HG02981 (cell line): ENCODE measurements at regions not wholly inside any gene's neighbourhood (a gene's known extent, or its start where the extent isn't known, plus 50 kb on each side); places are given as distances from the start of the nearest gene placed in this dataset.
"Not testable (repeated sequence)": the region's sequence is repeated elsewhere in the genome, so short reads cannot be mapped to it uniquely, and the experiment has no call there.

Experiments used
- ATAC-seq: cut with Tn5 transposase; IDR thresholded peaks from one replicate; pipeline ENCODE4 v1.9.1; 2021; ENCODE audit warnings: mild to moderate bottlenecking, moderate library complexity; ENCODE audit not compliant: unreplicated experiment

GRCh38 chr14:43356979-43357545 is 1150.0 kb downstream of the FSCB start:
- ATAC-seq = no peak

- no peak for ATAC-seq
Observed at GRCh38 chr14:43356382-43356781, 1150.7 kb downstream of the FSCB start.

- no peak for ATAC-seq
Observed at GRCh38 chr14:43341921-43342320, 1165.2 kb downstream of the FSCB start.

- ATAC-seq = no peak
Observed at GRCh38 chr14:43338713-43339112, 1168.4 kb downstream of the FSCB start.

- ATAC-seq = no peak
Observed at GRCh38 chr14:43336351-43336750, 1170.7 kb downstream of the FSCB start.

GRCh38 chr14:43326501-43327407 is 1180.3 kb downstream of the FSCB start:
- ATAC-seq = not testable (repeated sequence)

GRCh38 chr14:43316427-43316826 is 1190.7 kb downstream of the FSCB start:
- no peak for ATAC-seq

GRCh38 chr14:43313719-43314118 is 1193.4 kb downstream of the FSCB start:
- no peak for ATAC-seq

- no peak for ATAC-seq
Observed at GRCh38 chr14:43308421-43309110, 1198.5 kb downstream of the FSCB start.

- ATAC-seq = no peak
Observed at GRCh38 chr14:43307836-43308235, 1199.2 kb downstream of the FSCB start.

GRCh38 chr14:43306053-43306452 is 1201.0 kb downstream of the FSCB start:
- ATAC-seq = no peak

GRCh38 chr14:43297794-43298193 is 1209.3 kb downstream of the FSCB start:
- no peak for ATAC-seq

GRCh38 chr14:43296061-43296460 is 1211.0 kb downstream of the FSCB start:
- not testable (repeated sequence) for ATAC-seq

GRCh38 chr14:43285575-43285974 is 1221.5 kb downstream of the FSCB start:
- no peak for ATAC-seq

GRCh38 chr14:43260056-43260455 is 1247.0 kb downstream of the FSCB start:
- no peak for ATAC-seq

- no peak for ATAC-seq
Observed at GRCh38 chr14:43258396-43258795, 1248.7 kb downstream of the FSCB start.

GRCh38 chr14:43256996-43257395 is 1250.1 kb downstream of the FSCB start:
- ATAC-seq = not testable (repeated sequence)

GRCh38 chr14:43252866-43253265 is 1254.2 kb downstream of the FSCB start:
- no peak for ATAC-seq

- no peak for ATAC-seq
Observed at GRCh38 chr14:43249591-43249990, 1257.5 kb downstream of the FSCB start.

GRCh38 chr14:43249116-43249515 is 1258.0 kb downstream of the FSCB start:
- no peak for ATAC-seq

- no peak for ATAC-seq
Observed at GRCh38 chr14:43247877-43248276, 1259.2 kb downstream of the FSCB start.

GRCh38 chr14:43244142-43244625 is 1262.9 kb downstream of the FSCB start:
- ATAC-seq = no peak
